ENCODE measurements at regions not wholly inside any gene's neighbourhood (a gene's known extent, or its start where the extent isn't known, plus 50 kb on each side); places are given as distances from the start of the nearest gene placed in this dataset.

DNA sequence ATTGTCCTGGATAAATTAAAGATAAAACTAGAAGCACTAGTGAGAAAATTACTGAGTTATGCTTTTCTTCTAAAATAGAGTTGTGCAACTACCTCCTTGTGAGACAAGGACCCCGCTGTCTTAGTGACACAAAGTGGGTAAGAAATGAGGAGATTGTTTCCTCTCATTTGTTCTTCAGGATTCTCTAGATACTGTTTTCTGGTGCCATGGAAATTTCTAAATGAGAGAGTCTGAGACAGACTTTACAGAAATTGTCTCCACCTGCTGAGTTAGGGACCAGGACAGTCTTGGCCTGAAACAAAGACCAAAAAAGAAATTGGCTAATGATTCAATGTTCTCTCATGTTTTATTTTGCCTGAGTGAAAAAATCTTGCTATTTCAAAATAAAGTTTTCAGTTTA lies 427.5 kb downstream of the TUSC7 start:
- TF ChIP-seq RAD21 (IDR thresholded peaks at IDR 0.05 in 1 of 2, conservative IDR thresholded peaks at IDR 0.05 in 1 of 2; ENCODE audit: low read depth in 2 of 2, low read length in 2 of 2): no peak
- TF ChIP-seq, protein P1, sequence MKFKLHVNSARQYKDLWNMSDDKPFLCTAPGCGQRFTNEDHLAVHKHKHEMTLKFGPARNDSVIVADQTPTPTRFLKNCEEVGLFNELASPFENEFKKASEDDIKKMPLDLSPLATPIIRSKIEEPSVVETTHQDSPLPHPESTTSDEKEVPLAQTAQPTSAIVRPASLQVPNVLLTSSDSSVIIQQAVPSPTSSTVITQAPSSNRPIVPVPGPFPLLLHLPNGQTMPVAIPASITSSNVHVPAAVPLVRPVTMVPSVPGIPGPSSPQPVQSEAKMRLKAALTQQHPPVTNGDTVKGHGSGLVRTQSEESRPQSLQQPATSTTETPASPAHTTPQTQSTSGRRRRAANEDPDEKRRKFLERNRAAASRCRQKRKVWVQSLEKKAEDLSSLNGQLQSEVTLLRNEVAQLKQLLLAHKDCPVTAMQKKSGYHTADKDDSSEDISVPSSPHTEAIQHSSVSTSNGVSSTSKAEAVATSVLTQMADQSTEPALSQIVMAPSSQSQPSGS (IDR thresholded peaks at IDR 0.05; ENCODE audit: low read length): no peak
- TF ChIP-seq, protein P2, sequence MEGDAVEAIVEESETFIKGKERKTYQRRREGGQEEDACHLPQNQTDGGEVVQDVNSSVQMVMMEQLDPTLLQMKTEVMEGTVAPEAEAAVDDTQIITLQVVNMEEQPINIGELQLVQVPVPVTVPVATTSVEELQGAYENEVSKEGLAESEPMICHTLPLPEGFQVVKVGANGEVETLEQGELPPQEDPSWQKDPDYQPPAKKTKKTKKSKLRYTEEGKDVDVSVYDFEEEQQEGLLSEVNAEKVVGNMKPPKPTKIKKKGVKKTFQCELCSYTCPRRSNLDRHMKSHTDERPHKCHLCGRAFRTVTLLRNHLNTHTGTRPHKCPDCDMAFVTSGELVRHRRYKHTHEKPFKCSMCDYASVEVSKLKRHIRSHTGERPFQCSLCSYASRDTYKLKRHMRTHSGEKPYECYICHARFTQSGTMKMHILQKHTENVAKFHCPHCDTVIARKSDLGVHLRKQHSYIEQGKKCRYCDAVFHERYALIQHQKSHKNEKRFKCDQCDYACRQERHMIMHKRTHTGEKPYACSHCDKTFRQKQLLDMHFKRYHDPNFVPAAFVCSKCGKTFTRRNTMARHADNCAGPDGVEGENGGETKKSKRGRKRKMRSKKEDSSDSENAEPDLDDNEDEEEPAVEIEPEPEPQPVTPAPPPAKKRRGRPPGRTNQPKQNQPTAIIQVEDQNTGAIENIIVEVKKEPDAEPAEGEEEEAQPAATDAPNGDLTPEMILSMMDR (IDR thresholded peaks at IDR 0.05; ENCODE audit: control extremely low read depth in 1 of 3, insufficient read depth in 1 of 3, low read depth in 1 of 3, low read length in 3 of 3): no peak
- no peak for TF ChIP-seq TAF1 (IDR thresholded peaks at IDR 0.05; ENCODE audit: low read depth, low read length)
- no peak for TF ChIP-seq TEAD4 (IDR thresholded peaks at IDR 0.05; ENCODE audit: low read depth, low read length)
- TF ChIP-seq CHD1 (IDR thresholded peaks at IDR 0.05; ENCODE audit: low read depth, low read length): no peak
- TF ChIP-seq CREB1 (IDR thresholded peaks at IDR 0.05): no peak
- no peak for TF ChIP-seq BRCA1 (IDR thresholded peaks at IDR 0.05; ENCODE audit: low read depth, low read length)
- no peak for TF ChIP-seq BACH1 (IDR thresholded peaks at IDR 0.05; ENCODE audit: low read length)
- no peak for TF ChIP-seq EP300 (IDR thresholded peaks at IDR 0.05; ENCODE audit: borderline replicate concordance in 1 of 2, low read depth in 2 of 2, low read length in 2 of 2)
- TF ChIP-seq POLR2AphosphoS5 (IDR thresholded peaks at IDR 0.05; ENCODE audit: low read depth, low read length): no peak
- TF ChIP-seq PHF8 (conservative IDR thresholded peaks at IDR 0.05; ENCODE audit: low read depth, low read length): no peak
- no peak for TF ChIP-seq SP4 (IDR thresholded peaks at IDR 0.05; ENCODE audit: low read length)
